ENCODE measurements at regions not wholly inside any gene's neighbourhood (a gene's known extent, or its start where the extent isn't known, plus 50 kb on each side); places are given as distances from the start of the nearest gene placed in this dataset.
"Not testable (repeated sequence)": the region's sequence is repeated elsewhere in the genome, so short reads cannot be mapped to it uniquely, and the experiment has no call there.

DNA sequence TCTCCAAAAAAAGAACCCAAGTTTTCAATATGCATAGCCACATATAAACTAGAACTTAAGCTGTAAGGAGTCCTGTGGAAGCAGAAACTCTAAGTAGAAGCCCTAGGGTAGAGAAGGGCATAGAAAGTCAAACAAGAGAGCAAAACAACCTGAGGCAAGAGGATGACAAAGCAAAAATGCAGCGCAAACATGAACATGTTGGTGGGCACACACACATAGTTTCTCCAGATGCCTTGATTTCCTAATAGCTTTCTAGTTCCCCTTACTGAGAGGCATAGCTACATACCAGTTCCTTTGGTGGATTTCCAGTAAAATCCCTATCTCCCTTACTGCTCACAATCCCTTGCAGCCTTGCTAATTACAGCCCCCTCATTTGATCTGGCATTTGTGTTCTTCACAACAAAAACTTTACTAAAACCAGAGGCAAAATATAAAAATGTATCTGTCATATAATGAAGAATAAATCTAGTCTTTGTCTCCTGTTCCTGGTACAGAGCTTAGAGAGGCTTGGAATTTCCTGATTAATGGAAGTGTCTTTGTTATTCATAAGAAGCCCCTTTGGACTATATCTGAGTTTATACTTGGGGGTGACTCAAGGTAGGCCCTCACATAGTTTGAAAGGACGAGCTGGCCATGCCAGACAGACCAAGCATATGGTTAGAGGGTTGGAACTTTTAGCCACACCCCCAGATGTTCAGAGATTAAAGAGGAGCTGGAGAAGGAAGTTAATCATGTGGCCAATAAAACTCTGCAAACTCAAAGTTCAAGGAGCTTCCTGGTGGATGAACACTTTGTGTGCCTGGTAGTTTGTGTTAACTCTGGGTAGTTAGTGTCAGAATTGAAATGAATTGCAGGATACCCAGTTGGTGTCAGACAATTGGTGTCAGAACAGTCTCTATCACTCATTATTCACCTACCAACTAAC, 52.7 kb upstream of the ZCCHC13 start:
- no peak for DNase-seq (ENCODE audit: low read depth, low spot score)

DNA sequence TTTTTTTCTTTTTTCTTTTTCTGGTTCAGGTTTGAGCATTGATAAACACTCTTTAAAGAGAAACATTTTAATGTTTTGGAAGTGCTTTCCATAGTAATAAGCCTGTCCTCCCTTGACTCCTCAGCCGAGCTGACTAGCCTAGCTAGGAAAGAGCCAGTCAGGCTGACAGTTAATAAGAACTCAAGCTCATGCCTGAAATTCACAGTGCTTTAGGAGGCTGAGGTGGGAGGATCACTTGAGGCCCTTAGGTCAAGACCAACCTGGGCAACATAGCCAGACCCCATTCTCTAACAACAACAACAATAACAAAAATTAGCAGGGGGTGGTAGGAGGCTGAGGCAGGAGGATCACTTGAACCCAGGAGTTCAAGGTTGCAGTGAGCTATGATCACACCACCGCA, 53.4 kb upstream of the ZCCHC13 start:
- no peak for DNase-seq (ENCODE audit: low read depth, low spot score)

DNA sequence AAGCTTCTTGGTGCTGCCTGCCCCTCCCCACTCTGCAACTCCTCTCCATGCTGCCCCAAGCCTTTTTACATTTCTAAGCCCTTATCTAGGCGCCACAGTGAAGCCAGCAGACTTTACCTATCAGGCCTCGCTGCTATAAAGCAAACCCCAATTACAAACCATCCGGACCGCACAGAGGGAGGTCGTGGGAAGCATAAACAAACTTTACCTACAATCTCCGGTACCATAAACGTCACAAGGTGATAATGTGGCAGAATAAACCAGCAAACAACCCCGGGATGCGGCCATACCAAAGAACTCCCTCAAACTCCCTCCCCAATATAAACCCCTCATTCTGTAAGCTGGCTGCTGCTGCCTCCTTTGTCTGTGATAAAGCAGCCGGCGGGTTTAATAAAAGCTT, 54.0 kb upstream of the ZCCHC13 start:
- DNase-seq (ENCODE audit: low read depth, low spot score): no peak

DNA sequence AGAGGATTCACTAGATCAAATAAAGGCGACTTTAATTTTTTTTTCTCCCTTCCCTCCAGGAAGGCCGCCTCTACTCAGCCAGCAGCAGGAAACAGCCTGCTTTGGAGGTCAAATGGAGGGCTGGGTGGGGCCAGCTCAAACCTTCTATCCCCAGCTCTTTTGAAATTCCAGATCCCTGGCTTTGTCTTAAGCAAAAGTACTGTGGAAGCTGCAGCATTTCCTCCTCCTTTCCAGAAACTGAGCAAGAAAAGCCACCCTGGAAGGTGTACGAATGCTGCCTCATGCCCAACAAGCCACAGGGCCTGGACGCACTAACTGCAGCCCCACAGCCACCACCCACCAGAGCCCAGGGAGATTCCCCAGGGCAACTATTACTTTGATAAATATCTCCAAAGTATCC, 55.1 kb upstream of the ZCCHC13 start:
- no peak for DNase-seq (ENCODE audit: low read depth, low spot score)

DNA sequence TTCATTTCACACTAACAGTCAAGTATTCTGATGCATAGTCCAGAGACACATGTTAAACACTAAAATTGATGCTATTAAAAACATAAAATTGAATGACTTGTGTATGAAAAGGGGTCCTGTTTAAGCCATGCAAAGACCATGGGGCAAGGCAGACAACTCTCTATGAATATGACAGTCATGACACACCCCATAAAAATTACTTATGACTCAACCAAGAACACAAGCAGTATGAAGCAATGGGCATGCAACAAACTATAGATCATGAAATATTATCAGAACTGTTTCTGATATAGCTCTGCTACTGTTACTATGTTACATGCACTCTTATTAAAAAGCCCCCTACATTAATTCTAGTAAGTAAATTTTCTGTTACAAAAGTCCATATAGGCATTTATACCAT, 57.5 kb upstream of the ZCCHC13 start:
- DNase-seq (ENCODE audit: low read depth, low spot score): no peak

DNA sequence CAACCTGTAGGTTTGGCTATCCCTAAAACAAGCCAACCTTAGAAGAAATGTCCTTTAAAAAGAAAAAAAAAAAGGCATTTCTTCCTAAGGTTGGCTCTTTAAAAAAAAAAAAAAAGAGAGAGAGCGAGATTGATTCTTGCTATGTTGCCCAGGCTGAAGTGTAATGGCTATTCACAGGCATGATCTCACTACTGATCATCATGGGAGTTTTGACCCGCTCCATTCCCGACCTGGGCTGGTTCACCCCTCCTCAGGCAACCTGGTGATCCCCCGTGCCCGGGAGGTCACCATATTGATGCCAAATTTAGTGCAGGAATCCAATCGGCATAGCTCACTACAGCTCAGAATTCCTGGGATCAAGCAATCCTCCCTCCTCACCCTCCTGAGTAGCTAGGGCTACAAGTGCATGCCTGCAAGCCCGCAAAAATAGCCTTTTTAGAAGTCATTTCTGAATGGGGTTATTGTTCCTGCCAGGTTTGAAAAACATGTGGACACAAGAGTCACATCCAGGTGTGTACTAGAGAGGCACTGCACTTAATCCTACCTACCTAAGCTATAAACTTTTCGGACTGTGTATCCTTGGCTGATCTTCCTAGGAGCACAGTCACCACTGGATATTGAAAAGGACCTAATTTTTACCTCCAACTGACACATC, 61.4 kb upstream of the ZCCHC13 start:
- no peak for DNase-seq (ENCODE audit: low read depth, low spot score)

DNA sequence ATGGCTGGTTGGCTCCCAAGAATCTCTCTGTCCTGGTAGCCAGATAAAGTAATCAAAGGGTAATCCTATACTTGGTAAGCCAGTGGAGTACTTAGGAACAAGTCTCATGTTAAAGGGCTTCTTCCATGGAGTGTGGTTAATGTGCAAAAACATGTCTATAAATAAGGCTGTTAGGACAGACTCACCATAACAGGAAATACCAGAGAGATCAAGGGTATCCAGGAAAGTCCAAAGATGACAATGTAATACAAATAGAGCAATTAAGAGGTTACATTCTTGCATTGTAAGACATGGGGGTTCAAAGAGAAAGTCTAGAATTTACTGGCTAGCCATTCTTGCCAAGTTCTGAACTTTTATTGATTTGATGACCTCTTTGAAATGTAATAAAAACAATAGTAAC, 61.9 kb upstream of the ZCCHC13 start:
- DNase-seq (ENCODE audit: low read depth, low spot score): no peak

DNA sequence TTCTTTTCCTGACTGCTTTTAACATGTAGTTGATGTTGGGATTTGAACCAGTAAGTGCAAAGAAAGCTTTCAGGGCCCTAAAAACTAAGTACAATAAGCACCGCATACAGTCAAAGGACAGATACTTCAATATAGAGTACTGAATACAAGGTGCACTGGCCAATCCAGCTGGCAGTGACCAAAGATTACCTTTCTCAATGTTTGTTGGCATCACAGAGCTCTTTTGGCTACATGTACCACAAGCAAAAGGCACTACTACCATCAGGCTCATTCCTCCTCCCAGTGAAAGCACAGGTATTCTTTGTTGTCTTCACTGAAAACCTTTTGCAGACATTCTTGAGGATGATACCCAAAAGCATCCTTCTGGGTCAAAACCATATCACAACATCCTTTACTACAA, 65.2 kb upstream of the ZCCHC13 start:
- no peak for DNase-seq (ENCODE audit: low read depth, low spot score)

DNA sequence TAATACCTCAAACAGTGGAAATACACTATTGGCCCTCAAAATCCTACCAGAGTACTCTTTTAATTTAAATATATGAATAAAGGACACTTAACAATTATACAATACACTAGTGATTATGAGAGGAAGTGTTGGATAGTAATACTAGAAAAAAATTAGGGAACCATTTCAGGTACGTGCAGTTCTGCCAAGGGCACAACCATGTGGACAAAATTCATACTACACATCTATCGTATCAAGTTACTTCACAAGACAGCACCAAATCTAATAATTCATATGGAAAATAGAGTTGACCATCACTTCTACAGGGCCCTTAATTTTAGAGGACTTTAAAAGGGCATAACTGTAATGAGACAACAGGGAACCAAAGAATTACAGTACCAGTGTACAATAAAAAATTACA, 69.2 kb upstream of the ZCCHC13 start:
- DNase-seq (ENCODE audit: low read depth, low spot score): no peak

DNA sequence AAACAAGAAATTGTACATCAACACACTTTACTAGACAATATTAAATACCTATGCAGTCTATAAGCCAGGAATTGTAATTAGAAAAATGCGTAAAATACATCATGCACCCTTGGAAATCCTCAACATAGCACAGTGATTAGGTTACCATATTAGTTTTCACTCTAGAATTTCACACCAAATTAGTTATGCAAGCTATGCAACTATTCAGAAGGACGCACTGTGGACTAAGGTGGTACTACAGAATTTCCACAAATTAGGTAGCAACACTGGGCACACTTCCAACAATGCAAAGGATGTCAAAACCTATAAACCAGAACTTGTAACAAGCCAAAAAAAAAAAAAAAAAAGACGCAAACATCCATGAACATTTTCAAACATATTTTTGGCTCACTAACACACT, 71.1 kb upstream of the ZCCHC13 start:
- DNase-seq (ENCODE audit: low read depth, low spot score): no peak

DNA sequence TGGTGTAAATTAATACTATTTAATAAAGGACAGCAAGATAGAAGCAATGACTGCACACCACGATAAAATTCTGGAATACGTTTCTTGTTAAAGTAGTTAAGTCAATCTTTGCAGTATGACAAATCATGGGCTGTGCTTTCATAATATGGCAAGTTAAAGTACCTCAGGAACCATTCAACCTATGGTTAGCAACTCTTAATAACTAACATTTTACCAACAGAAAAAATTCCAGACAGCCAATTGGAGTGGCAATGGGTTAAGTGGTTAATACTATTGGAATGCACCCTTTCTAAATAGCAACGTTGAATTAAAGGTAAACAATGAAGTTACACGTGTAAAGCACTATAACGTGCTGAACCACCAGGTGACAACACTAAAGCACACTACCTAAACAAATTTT, 72.4 kb upstream of the ZCCHC13 start:
- DNase-seq (ENCODE audit: low read depth, low spot score): no peak

DNA sequence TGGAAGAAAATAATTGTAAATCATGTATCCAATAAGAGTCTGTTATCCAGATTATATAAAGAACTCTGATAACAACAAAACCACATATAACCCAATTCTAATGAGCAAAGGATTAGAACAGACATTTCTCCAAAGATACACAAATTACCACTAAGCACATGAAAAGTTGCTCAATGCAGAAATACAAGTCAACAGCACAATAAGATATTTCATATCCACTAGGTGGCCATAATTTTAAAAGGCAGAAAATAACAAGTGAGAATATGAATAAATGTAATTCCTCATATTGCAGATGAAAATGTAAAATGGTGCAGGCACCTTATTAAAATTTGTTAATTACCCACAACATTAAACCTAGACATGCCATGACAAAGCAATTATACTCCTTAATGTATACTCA, 73.9 kb upstream of the ZCCHC13 start:
- DNase-seq (ENCODE audit: low read depth, low spot score): no peak

DNA sequence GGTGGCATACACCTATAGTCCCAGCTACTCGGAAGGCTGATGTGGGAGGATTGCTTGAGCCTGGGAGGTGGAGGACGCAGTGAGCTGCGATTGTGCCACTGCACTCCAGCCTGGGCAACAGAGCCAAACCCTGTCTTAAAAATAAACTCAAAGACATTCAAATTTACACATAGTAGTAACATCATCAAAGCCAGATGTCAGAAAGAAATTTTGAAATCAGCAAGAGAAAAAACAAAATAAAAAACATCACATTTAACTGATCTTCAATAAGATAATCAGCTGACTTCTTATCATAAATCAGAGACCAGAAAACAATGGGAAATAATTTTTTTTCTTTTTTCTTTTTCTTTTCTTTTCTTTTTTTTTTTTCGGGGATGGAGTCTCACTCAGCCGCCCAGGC, 78.9 kb upstream of the ZCCHC13 start:
- no peak for DNase-seq (ENCODE audit: low read depth, low spot score)

DNA sequence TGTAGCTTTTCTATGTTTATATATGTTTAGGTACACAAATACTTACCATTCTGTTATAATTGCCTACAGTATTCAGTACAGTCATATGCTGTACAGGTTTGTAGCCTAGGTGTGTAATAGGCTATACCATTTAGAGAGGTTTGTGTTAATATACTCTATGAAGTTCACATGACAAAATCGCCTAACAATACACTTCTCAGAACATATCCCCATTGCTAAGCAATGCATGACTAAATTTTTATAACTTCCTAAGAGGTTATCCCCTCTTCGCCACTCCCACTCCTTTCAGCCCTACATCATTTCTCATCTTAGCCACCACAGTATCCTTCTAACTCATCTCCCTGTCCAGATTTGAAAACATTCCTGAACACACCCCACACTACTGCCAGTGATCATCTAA, 83.7 kb upstream of the ZCCHC13 start:
- DNase-seq (ENCODE audit: low read depth, low spot score): no peak

DNA sequence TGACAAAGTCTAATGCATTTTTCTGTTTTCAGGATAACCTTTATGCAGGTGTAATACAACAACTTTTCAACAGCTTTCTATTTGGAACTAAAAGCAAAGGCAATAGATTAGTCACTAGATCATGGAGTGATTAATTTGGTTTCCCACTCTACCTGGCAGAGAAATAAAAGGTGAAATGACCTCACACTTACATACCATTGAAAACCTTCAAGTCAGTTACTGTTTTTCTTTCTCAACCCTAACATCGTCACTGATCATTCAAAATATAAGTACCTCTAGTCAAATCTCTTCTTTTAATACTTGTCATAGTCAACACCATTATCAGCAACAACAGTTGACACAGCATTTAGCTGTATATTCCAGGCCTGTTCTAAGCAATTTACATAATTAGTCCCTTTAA, 85.1 kb upstream of the ZCCHC13 start:
- DNase-seq (ENCODE audit: low read depth, low spot score): no peak

DNA sequence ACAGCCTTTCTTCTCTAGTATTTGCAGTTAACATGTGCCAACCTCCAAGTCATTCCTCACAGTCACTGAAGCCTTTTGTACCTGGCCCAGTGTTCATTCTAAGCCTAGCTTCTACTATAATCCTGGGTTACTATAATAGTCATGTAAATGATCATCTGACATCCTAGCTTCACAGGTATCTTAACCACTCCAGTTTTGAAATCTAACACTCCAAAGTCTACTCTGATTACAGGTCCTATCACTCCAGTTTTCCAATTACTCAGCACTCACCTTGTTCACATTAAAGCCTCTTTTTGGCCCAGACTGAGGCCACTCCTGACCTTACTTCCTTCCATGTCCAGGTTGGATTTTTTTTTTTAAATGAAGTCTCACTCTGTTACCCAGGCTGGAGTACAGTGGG, 87.6 kb upstream of the ZCCHC13 start:
- DNase-seq (ENCODE audit: low read depth, low spot score): no peak

DNA sequence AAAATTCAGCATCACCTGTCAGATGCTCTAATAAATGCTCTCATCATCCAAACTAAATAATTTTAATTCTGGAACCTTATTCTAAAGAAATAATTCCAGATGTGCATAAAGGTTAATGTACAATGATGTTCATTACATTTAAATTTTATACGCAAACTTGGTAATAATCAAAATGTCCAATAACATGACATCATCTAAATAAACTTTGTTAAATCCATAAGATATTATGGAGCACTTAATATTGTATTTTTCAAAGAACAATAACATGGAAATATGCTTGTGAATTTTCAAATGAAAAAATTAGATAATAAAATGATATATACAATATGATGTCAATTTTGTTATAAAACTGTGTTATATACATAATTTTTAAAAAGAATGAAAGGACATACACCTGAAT, 92.1 kb upstream of the ZCCHC13 start:
- DNase-seq (ENCODE audit: low read depth, low spot score): no peak

DNA sequence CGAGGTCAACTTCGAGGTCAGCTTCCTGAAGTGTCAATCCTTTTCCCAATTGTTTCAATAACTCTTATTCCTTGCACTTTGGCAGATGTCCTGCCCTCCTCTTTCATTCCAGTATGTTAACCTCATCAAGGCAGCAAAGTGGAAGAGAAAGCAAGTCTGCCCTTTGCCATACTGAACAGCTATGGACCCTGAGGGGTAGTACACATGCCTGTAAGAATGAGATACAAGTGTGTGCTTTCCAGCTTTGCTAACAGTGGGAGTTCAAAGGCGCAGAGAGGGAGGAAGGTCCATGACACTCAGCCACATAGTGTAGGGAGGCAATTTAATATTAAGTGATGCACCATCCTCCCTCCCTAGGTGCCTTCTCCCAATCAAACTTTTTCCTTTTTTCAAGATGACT, 96.4 kb upstream of the ZCCHC13 start:
- DNase-seq (ENCODE audit: low read depth, low spot score): no peak

DNA sequence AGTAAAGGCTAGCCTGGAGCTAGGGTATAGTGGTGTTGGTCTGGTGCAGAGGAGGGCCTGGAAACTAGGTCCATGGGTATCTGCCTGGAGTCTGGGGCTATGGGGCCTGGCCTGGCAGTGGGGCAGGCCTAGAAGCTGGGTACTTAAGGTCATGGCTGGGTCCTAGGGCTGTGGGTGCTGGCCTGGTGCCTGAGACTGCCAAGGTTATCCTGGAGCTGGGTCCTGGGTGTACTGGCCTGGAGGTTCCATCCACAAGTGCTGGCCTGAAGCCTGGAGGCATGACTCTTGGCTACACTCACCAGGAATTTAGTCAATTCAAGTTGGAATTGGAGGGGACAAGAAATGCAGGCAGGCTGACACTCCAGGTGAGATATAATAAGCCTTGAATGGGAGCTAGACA, 108.4 kb upstream of the ZCCHC13 start:
- no peak for DNase-seq (ENCODE audit: low read depth, low spot score)

DNA sequence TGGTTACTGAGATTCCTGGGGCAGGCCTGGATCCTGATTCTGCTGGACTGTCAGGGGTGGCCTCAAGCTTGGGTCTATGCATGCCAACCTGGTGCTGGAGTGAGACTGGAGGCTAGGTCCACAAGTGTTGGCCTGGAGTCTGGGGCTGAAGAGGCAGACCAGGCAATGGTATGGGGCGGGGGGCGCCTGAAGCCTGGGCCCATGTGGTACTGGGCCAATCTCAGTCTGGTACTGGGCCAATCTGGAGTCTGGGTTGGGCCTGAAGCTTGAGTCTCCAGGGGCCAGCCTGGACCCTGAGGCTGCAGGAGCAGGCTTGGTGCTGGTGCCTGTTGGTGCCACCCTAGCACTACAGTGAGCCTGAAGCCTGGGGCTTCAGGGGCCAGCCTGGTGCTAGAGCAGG, 108.9 kb upstream of the ZCCHC13 start:
- DNase-seq (ENCODE audit: low read depth, low spot score): no peak

DNA sequence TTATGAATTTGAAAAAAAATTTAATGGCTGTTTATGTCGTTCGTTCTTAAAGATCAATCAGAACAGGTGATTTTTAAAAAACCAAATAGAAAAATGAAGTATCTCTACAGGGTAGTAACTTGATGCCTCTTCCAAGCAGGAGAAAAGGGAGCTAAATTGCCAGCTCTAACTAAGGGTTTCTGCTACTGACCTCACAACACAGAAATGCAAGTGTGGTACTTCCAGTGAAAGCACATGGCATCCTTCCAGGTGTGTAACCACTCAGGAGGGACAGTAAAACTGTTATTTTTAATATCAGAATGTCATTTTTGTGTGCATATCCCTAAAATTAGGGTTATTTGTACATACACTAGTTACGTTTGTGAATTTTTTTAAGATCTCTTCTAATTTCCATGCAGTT, 116.8 kb upstream of the ZCCHC13 start:
- no peak for DNase-seq (ENCODE audit: low read depth, low spot score)

DNA sequence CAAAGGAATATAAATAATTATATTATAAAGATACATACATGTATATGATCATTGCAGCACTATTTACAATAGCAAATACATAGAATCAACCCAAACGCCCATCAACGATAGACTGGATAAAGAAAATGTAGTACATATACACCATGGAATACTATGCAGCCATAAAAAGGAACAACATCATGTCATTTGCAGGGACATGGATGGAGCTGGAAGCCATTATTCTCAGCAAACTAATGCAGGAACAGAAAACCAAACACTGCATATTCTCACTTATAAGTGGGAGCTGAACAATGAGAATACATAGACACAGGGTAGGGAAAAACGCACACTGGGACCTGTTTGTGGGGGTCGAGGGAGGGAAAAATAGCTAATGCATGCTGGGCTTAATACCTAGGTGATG, 120.9 kb upstream of the ZCCHC13 start:
- not testable (repeated sequence) for DNase-seq (ENCODE audit: low read depth, low spot score)

DNA sequence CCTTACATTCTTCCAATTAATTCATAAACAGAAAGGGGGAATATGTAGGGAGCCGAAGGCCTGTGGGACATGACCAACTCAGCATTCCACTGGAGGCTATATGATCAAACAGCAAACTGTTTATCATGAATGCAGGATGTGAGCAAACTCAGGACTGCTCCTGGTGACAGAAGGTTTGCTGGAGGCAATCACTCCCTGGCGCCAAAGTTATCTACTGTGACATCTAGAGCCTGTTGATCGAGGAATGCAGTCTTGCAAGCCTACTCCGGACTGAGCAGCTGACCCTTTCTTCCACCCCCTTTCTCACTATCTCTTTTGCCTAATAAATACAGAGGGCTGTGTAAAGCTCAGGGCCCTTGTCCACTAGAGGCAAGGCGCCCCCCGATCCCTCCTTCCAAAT, 122.0 kb upstream of the ZCCHC13 start:
- not testable (repeated sequence) for DNase-seq (ENCODE audit: low read depth, low spot score)

Measured in activated CD4-positive, CD25-positive, alpha-beta regulatory T cell treated with anti-CD3 and anti-CD28 coated beads, Interleukin-2, amount 50 U/mL, for 16 hours (primary cell).